Heart left ventricle (tissue), 13 donors: ENCODE measurements at regions not wholly inside any gene's neighbourhood (a gene's known extent, or its start where the extent isn't known, plus 50 kb on each side); places are given as distances from the start of the nearest gene placed in this dataset.

ENCODE experiments used
- CTCF ChIP-seq, 12 donors: fragments of 200-600 bp; sonication (generic) in 4 of 12; IDR thresholded peaks; one replicate each; pipeline versions ENCODE4 v1.5.0 to v1.8.0; 2018 to 2022; ENCODE audit warnings: antibody characterized with exemption in 12 of 12, mild to moderate bottlenecking in 5 of 12
- POLR2A ChIP-seq, 2 donors: fragments of 450-650 bp; IDR thresholded peaks; one replicate each; pipeline ENCODE4 v1.6.1; 2017; ENCODE audit warnings: antibody characterized with exemption in 2 of 2, mild to moderate bottlenecking in 2 of 2, moderate library complexity in 2 of 2
- donor health status: ischemic (EF 13 %, LVEDD 7.1; RV severe dilation, severe dysfunction).
- donor health status: DM: no; HTN: yes; CAD: no.
- donor health status: DM: no; HTN: no; CAD: no.
- donor health status: ischemic (EF 25% LVEDD 6.9; RV normal size, moderate dysfunction).
- donor health status: ischemic (EF 25% LVEDD 5.7; RV mildly dilated, moderate dysfunction).
- donor health status: ischemic (EF 35%, LVEDD 5.7; RV mildly dilated, moderate dysfunction).
- donor health status: nonischemic (EF 11% LVEDD 7.7; RV severe dilation, severe dysfunction).
- donor health status: DM: yes; HTN: yes; CAD: no.
- donor health status: PGD.
- donor health status: ischemic (EF 29% LVEDD 5.4; RV normal size, mild dysfunction).
- donor health status: nonischemic (EF 23%, LVEDD 6.1; RV moderate dilation, normal function).

GRCh38 chr1:106753066-106753465 lies 303.4 kb upstream of the PRMT6 start:
- TF ChIP-seq CTCF (IDR thresholded peaks at IDR 0.05) (no peak), POLR2A (IDR thresholded peaks at IDR 0.05) (no peak)
